ENCODE measurements at regions not wholly inside any gene's neighbourhood (a gene's known extent, or its start where the extent isn't known, plus 50 kb on each side); places are given as distances from the start of the nearest gene placed in this dataset.

DNA sequence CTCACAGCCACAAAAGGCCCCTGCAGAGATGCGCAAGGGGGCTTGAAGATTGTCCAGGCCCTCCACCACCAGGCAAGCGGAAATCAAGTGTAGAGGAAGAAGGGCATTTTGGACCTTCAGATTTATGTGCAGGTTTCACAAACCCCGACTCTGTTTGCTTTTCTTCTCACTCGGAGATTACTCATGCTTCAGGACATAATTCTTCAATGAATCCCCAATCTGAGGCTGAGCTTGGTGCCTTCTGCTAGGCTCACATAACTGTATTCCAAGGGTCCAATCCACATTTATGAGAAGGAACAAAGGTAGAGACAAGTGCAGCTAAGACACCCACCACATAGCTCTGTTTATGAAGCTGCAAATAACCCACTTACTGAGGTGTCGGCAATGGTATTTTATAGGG is 50.6 kb upstream of the NMNAT3 start:
- DNase-seq, result no peak

Measured in NCI-H1694 (cell line).